Kidney glomerular epithelial cell (primary cell): ENCODE measurements at regions not wholly inside any gene's neighbourhood (a gene's known extent, or its start where the extent isn't known, plus 50 kb on each side); places are given as distances from the start of the nearest gene placed in this dataset.
"Not testable (repeated sequence)": the region's sequence is repeated elsewhere in the genome, so short reads cannot be mapped to it uniquely, and the experiment has no call there.

Source experiments
- DNase-seq: peaks from one replicate; lab custom pipeline; 2025; lab: John Stamatoyannopoulos, UW

GRCh38 chr2:133977405-133977804, 276.5 kb upstream of the MGAT5 start:
- no peak for DNase-seq

- no peak for DNase-seq
Observed at GRCh38 chr2:133982256-133982655, 271.6 kb upstream of the MGAT5 start.

GRCh38 chr2:133985563-133985962, 268.3 kb upstream of the MGAT5 start:
- DNase-seq = no peak

- no peak for DNase-seq
Observed at GRCh38 chr2:133986081-133986837, 267.6 kb upstream of the MGAT5 start.

GRCh38 chr2:133986881-133987795, 266.7 kb upstream of the MGAT5 start:
- DNase-seq = no peak

GRCh38 chr2:133988316-133988891, 265.5 kb upstream of the MGAT5 start:
- DNase-seq = no peak

GRCh38 chr2:133991606-133992168, 262.2 kb upstream of the MGAT5 start:
- no peak for DNase-seq

GRCh38 chr2:133992454-133992853, 261.4 kb upstream of the MGAT5 start:
- no peak for DNase-seq

- no peak for DNase-seq
Observed at GRCh38 chr2:133993160-133993559, 260.7 kb upstream of the MGAT5 start.

- DNase-seq = not testable (repeated sequence)
Observed at GRCh38 chr2:133998726-133999125, 255.1 kb upstream of the MGAT5 start.

- peak; percentile 64 for DNase-seq
Observed at GRCh38 chr2:134002391-134002790, 251.5 kb upstream of the MGAT5 start.

- DNase-seq = no peak
Observed at GRCh38 chr2:134002921-134003320, 251.0 kb upstream of the MGAT5 start.

GRCh38 chr2:134004467-134004866, 249.4 kb upstream of the MGAT5 start:
- DNase-seq = no peak

GRCh38 chr2:134008837-134009236, 245.0 kb upstream of the MGAT5 start:
- no peak for DNase-seq

- no peak for DNase-seq
Observed at GRCh38 chr2:134009440-134009839, 244.4 kb upstream of the MGAT5 start.

GRCh38 chr2:134009906-134010305, 244.0 kb upstream of the MGAT5 start:
- DNase-seq = not testable (repeated sequence)

- no peak for DNase-seq
Observed at GRCh38 chr2:134011936-134012586, 241.8 kb upstream of the MGAT5 start.

- no peak for DNase-seq
Observed at GRCh38 chr2:134014196-134014960, 239.5 kb upstream of the MGAT5 start.

GRCh38 chr2:134019871-134020270, 234.0 kb upstream of the MGAT5 start:
- no peak for DNase-seq

GRCh38 chr2:134020608-134021007, 233.3 kb upstream of the MGAT5 start:
- no peak for DNase-seq
